GM23338 (cell line): ENCODE measurements at regions not wholly inside any gene's neighbourhood (a gene's known extent, or its start where the extent isn't known, plus 50 kb on each side); places are given as distances from the start of the nearest gene placed in this dataset.

Experiments
- EZH2 ChIP-seq: fragments of 200-600 bp; sonication (generic); IDR thresholded peaks from one replicate; pipeline ENCODE4 v1.8.0; 2017; ENCODE audit warnings: antibody characterized with exemption, mild to moderate bottlenecking, low read depth; ENCODE audit not compliant: unreplicated experiment
- POLR2AphosphoS5 ChIP-seq: IDR thresholded peaks from 2 replicates; pipeline ENCODE4 v1.6.1; 2016; ENCODE audit warnings: antibody characterized with exemption, low read depth
- ZNF331 ChIP-seq: fragments of 250-450 bp; sonication (Bioruptor Pico); IDR thresholded peaks from 2 replicates; pipeline ENCODE4 v1.5.0; 2020; ENCODE audit warnings: low read depth, mild to moderate bottlenecking, moderate library complexity
- TF ChIP-seq, protein P1 (sequence below), 2 experiments: fragments of 200-600 bp in 1 of 2; sonication (generic) in 1 of 2; conservative IDR thresholded peaks; 2 replicates each; pipeline versions ENCODE4 v1.5.1 to v1.6.1; 2016 to 2017; ENCODE audit warnings: antibody characterized with exemption in 2 of 2, low read depth in 2 of 2, mild to moderate bottlenecking in 2 of 2, moderate library complexity in 1 of 2
- TF ChIP-seq, protein P2 (sequence below): IDR thresholded peaks from one replicate; pipeline ENCODE4 v1.6.1; 2018; ENCODE audit warnings: antibody characterized with exemption; ENCODE audit not compliant: unreplicated experiment

DNA sequence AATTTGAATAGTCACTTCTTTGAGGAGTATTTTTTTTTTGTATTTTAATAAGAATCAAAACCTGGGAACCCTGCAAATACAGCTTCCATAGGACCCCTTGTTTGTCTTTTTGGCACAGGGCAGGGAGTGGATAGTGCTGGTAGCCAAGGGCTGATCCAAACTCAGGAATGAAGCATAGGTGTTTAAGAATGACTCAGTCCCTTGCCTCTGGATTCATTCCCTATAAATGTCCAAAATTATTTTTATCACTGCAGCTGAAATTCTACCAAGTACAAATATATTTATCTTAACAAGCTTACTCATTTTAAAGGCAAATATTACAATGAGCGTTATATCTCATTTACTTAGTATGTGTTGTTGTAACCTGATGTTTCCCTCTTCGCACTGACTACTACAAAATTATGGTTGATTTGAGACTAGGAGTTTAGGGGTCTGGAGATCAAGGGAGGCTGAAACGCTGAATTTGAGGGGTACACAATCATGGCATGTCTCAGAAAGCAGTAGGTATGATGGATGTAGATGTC is 278.6 kb upstream of the LYPLAL1 start:
- TF ChIP-seq POLR2AphosphoS5 (no peak), EZH2 (no peak), ZNF331 (CRISPR knock-in tag) (no peak)
- TF ChIP-seq, protein P1, sequence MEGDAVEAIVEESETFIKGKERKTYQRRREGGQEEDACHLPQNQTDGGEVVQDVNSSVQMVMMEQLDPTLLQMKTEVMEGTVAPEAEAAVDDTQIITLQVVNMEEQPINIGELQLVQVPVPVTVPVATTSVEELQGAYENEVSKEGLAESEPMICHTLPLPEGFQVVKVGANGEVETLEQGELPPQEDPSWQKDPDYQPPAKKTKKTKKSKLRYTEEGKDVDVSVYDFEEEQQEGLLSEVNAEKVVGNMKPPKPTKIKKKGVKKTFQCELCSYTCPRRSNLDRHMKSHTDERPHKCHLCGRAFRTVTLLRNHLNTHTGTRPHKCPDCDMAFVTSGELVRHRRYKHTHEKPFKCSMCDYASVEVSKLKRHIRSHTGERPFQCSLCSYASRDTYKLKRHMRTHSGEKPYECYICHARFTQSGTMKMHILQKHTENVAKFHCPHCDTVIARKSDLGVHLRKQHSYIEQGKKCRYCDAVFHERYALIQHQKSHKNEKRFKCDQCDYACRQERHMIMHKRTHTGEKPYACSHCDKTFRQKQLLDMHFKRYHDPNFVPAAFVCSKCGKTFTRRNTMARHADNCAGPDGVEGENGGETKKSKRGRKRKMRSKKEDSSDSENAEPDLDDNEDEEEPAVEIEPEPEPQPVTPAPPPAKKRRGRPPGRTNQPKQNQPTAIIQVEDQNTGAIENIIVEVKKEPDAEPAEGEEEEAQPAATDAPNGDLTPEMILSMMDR (conservative IDR thresholded peaks at IDR 0.05; ENCODE audit: low read depth in 2 of 2): no peak
- TF ChIP-seq, protein P2, sequence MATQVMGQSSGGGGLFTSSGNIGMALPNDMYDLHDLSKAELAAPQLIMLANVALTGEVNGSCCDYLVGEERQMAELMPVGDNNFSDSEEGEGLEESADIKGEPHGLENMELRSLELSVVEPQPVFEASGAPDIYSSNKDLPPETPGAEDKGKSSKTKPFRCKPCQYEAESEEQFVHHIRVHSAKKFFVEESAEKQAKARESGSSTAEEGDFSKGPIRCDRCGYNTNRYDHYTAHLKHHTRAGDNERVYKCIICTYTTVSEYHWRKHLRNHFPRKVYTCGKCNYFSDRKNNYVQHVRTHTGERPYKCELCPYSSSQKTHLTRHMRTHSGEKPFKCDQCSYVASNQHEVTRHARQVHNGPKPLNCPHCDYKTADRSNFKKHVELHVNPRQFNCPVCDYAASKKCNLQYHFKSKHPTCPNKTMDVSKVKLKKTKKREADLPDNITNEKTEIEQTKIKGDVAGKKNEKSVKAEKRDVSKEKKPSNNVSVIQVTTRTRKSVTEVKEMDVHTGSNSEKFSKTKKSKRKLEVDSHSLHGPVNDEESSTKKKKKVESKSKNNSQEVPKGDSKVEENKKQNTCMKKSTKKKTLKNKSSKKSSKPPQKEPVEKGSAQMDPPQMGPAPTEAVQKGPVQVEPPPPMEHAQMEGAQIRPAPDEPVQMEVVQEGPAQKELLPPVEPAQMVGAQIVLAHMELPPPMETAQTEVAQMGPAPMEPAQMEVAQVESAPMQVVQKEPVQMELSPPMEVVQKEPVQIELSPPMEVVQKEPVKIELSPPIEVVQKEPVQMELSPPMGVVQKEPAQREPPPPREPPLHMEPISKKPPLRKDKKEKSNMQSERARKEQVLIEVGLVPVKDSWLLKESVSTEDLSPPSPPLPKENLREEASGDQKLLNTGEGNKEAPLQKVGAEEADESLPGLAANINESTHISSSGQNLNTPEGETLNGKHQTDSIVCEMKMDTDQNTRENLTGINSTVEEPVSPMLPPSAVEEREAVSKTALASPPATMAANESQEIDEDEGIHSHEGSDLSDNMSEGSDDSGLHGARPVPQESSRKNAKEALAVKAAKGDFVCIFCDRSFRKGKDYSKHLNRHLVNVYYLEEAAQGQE: no peak
